Astrocyte (in vitro differentiated cells and primary cell): ENCODE measurements at regions not wholly inside any gene's neighbourhood (a gene's known extent, or its start where the extent isn't known, plus 50 kb on each side); places are given as distances from the start of the nearest gene placed in this dataset.

ENCODE experiments used
- DNase-seq: peaks from one replicate; pipeline ENCODE4 v3.0.0-alpha.2; 2010; ENCODE audit warnings: low read depth
- FAIRE-seq: peaks from 2 replicates; lab custom pipeline; 2011; peaks lifted over from hg19 to GRCh38; lab: Jason Lieb, UNC
- H2AFZ ChIP-seq: 2 replicates; pipeline ENCODE4 v1.6.0; 2012; ENCODE audit warnings: low read depth, low read length, inconsistent platforms
- H3K27ac ChIP-seq: 2 replicates; pipeline ENCODE4 v1.5.1; 2011; ENCODE audit warnings: low read depth, low read length, inconsistent platforms
- H3K27me3 ChIP-seq: 2 replicates; pipeline ENCODE4 v1.6.0; 2011; ENCODE audit warnings: low read length, inconsistent platforms; ENCODE audit not compliant: insufficient read depth
- H3K36me3 ChIP-seq: 2 replicates; pipeline ENCODE4 v1.5.1; 2011; ENCODE audit warnings: low read length, inconsistent platforms; ENCODE audit not compliant: insufficient read depth
- H3K4me1 ChIP-seq: 2 replicates; pipeline ENCODE4 v1.5.1; 2011; ENCODE audit warnings: low read length, inconsistent platforms; ENCODE audit not compliant: insufficient read depth
- H3K4me2 ChIP-seq: 2 replicates; pipeline ENCODE4 v1.6.0; 2012; ENCODE audit warnings: low read length, inconsistent platforms
- H3K4me3 ChIP-seq: 2 replicates; pipeline ENCODE4 v1.5.1; 2011; ENCODE audit warnings: low read depth, mild to moderate bottlenecking, low read length, inconsistent platforms; ENCODE audit not compliant: insufficient read depth
- H3K79me2 ChIP-seq: 2 replicates; pipeline ENCODE4 v1.6.0; 2012; ENCODE audit warnings: mild to moderate bottlenecking, low read length, inconsistent platforms; ENCODE audit not compliant: insufficient read depth
- H3K9ac ChIP-seq: 2 replicates; pipeline ENCODE4 v1.6.0; 2012; ENCODE audit warnings: mild to moderate bottlenecking, low read length, inconsistent platforms
- H3K9me3 ChIP-seq: 2 replicates; pipeline ENCODE4 v1.5.1; 2012; ENCODE audit warnings: low read depth, mild to moderate bottlenecking, low read length, inconsistent platforms; ENCODE audit not compliant: insufficient read depth
- H4K20me1 ChIP-seq: 2 replicates; pipeline ENCODE4 v1.6.0; 2012; ENCODE audit warnings: low read length, inconsistent platforms; ENCODE audit not compliant: insufficient read depth
- H3K27ac Mint-ChIP-seq: one replicate; pipeline ENCODE4 v1.8.0; 2021; ENCODE audit warnings: mild to moderate bottlenecking, mixed read lengths; ENCODE audit not compliant: unreplicated experiment
- H3K27me3 Mint-ChIP-seq: one replicate; pipeline ENCODE4 v1.8.0; 2021; ENCODE audit warnings: low read depth, mixed read lengths; ENCODE audit not compliant: unreplicated experiment
- H3K36me3 Mint-ChIP-seq: one replicate; pipeline ENCODE4 v1.8.0; 2021; ENCODE audit warnings: low read depth, mixed read lengths; ENCODE audit not compliant: unreplicated experiment
- H3K4me1 Mint-ChIP-seq: one replicate; pipeline ENCODE4 v1.8.0; 2021; ENCODE audit warnings: low read depth, mixed read lengths; ENCODE audit not compliant: unreplicated experiment
- H3K4me3 Mint-ChIP-seq: one replicate; pipeline ENCODE4 v1.8.0; 2021; ENCODE audit warnings: mild to moderate bottlenecking, moderate library complexity, mixed read lengths; ENCODE audit not compliant: unreplicated experiment
- H3K9me3 Mint-ChIP-seq: one replicate; pipeline ENCODE4 v1.8.0; 2021; ENCODE audit warnings: mild to moderate bottlenecking, mixed read lengths; ENCODE audit not compliant: unreplicated experiment
- EZH2 ChIP-seq: IDR thresholded peaks from 2 replicates; pipeline ENCODE4 v1.6.1; 2012; ENCODE audit warnings: mild to moderate bottlenecking, low read length, inconsistent platforms; ENCODE audit not compliant: insufficient read depth
- TF ChIP-seq, protein P1 (sequence below): IDR thresholded peaks from 2 replicates; pipeline ENCODE4 v1.5.1; 2011; ENCODE audit warnings: low read depth, mild to moderate bottlenecking, inconsistent platforms, low read length, moderate library complexity; ENCODE audit not compliant: insufficient read depth

DNA sequence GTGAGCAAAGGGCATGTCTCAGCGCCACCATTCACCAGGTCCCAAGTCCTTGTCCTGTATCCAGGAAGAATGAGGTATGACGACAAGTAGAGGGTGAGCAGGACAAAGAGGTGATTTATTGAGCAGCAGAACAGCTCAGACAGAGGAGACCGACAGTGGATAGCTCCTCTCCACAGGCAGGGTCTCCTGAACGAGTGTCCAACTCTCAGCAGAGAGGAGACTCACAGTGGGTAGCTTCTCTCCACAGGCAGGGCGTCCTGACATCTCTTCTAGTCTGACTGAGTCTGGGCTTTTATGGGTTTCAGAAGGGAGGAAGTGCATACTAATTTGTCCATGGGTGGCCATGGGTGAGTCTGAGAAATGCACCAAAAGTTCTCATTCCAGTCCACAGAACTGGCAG, 204.7 kb downstream of the ANKRD60 start:
- FAIRE-seq (no peak), DNase-seq (no peak)
- Histone ChIP-seq H2AFZ (no peak overlapping the region), H3K9ac (no peak overlapping the region), H3K27ac (no peak overlapping the region), H3K4me3 (no peak overlapping the region), H3K4me1 (peaks cover 23% of the 10 kb centered on the region), H4K20me1 (no peaks in the 10 kb centered on the region), H3K36me3 (no peaks in the 10 kb centered on the region), H3K4me2 (no peak overlapping the region), H3K27me3 (no peaks in the 10 kb centered on the region), H3K9me3 (no peaks in the 10 kb centered on the region), H3K79me2 (no peaks in the 10 kb centered on the region)
- no peak overlapping the region for H3K27ac Mint-ChIP-seq
- peaks cover 7% of the 10 kb centered on the region for H3K4me1 Mint-ChIP-seq
- TF ChIP-seq, protein P1, sequence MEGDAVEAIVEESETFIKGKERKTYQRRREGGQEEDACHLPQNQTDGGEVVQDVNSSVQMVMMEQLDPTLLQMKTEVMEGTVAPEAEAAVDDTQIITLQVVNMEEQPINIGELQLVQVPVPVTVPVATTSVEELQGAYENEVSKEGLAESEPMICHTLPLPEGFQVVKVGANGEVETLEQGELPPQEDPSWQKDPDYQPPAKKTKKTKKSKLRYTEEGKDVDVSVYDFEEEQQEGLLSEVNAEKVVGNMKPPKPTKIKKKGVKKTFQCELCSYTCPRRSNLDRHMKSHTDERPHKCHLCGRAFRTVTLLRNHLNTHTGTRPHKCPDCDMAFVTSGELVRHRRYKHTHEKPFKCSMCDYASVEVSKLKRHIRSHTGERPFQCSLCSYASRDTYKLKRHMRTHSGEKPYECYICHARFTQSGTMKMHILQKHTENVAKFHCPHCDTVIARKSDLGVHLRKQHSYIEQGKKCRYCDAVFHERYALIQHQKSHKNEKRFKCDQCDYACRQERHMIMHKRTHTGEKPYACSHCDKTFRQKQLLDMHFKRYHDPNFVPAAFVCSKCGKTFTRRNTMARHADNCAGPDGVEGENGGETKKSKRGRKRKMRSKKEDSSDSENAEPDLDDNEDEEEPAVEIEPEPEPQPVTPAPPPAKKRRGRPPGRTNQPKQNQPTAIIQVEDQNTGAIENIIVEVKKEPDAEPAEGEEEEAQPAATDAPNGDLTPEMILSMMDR = no peak
- no peak for TF ChIP-seq EZH2
- H3K36me3 Mint-ChIP-seq = no peaks in the 10 kb centered on the region
- H3K27me3 Mint-ChIP-seq = peaks cover 32% of the 10 kb centered on the region
- H3K9me3 Mint-ChIP-seq = no peaks in the 10 kb centered on the region
- H3K4me3 Mint-ChIP-seq = no peak overlapping the region

DNA sequence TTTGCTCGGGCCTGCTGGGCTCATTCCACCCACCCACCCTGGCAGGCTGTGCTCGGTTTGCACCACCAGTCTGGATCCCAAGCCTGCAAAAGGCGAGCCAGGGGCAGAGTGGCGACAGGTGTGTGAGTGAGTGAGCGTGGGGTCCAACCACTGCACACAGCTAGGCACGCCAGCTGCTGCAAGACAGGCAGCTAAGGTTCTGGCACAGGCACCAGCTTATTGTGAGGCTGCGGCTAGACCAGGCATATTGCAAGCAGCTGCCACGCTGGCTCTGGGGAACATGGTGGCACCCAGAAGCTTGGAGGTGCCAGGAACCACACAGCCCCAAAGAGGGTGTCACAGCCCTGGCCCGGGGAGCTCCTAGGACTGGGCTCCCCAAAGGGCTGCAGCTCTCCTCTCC, 205.1 kb downstream of the ANKRD60 start:
- Histone ChIP-seq H3K27me3 (no peaks in the 10 kb centered on the region), H3K4me3 (no peak overlapping the region), H3K9me3 (no peaks in the 10 kb centered on the region), H3K79me2 (no peaks in the 10 kb centered on the region), H3K4me1 (peaks cover 27% of the 10 kb centered on the region), H3K27ac (no peak overlapping the region), H3K9ac (no peak overlapping the region), H3K4me2 (no peak overlapping the region), H2AFZ (no peak overlapping the region), H3K36me3 (no peaks in the 10 kb centered on the region), H4K20me1 (no peaks in the 10 kb centered on the region)
- no peak overlapping the region for H3K27ac Mint-ChIP-seq
- TF ChIP-seq EZH2 = no peak
- TF ChIP-seq, protein P1 = no peak
- no peak overlapping the region for H3K4me3 Mint-ChIP-seq
- no peaks in the 10 kb centered on the region for H3K9me3 Mint-ChIP-seq
- DNase-seq (no peak), FAIRE-seq (no peak)
- peaks cover 10% of the 10 kb centered on the region for H3K4me1 Mint-ChIP-seq
- peaks cover 27% of the 10 kb centered on the region for H3K27me3 Mint-ChIP-seq
- no peaks in the 10 kb centered on the region for H3K36me3 Mint-ChIP-seq

GRCh38 chr20:58022711-58023110, 205.7 kb downstream of the ANKRD60 start:
- no peaks in the 10 kb centered on the region for H3K9me3 ChIP-seq
- FAIRE-seq = no peak
- H3K4me2 ChIP-seq = no peak overlapping the region
- H4K20me1 ChIP-seq = no peaks in the 10 kb centered on the region
- no peak overlapping the region for H3K27ac ChIP-seq
- H3K4me1 Mint-ChIP-seq = peaks cover 17% of the 10 kb centered on the region
- H3K9me3 Mint-ChIP-seq = no peaks in the 10 kb centered on the region
- no peaks in the 10 kb centered on the region for H3K27me3 ChIP-seq
- H3K79me2 ChIP-seq = no peaks in the 10 kb centered on the region
- H3K36me3 Mint-ChIP-seq = no peaks in the 10 kb centered on the region
- DNase-seq = no peak
- no peak overlapping the region for H3K4me3 ChIP-seq
- H3K36me3 ChIP-seq = no peaks in the 10 kb centered on the region
- H3K27ac Mint-ChIP-seq = no peak overlapping the region
- no peak for TF ChIP-seq EZH2
- H3K9ac ChIP-seq = no peak overlapping the region
- peaks cover 23% of the 10 kb centered on the region for H3K27me3 Mint-ChIP-seq
- H3K4me3 Mint-ChIP-seq = no peak overlapping the region
- H3K4me1 ChIP-seq = peaks cover 34% of the 10 kb centered on the region
- H2AFZ ChIP-seq = no peak overlapping the region
